Heart left ventricle (tissue), 13 donors: ENCODE measurements at regions not wholly inside any gene's neighbourhood (a gene's known extent, or its start where the extent isn't known, plus 50 kb on each side); places are given as distances from the start of the nearest gene placed in this dataset.
"Not testable (repeated sequence)": the region's sequence is repeated elsewhere in the genome, so short reads cannot be mapped to it uniquely, and the experiment has no call there.

ENCODE experiments used
- POLR2A ChIP-seq, 2 donors: fragments of 450-650 bp; IDR thresholded peaks; one replicate each; pipeline ENCODE4 v1.6.1; 2017; ENCODE audit warnings: antibody characterized with exemption in 2 of 2, mild to moderate bottlenecking in 2 of 2, moderate library complexity in 2 of 2
- TF ChIP-seq, protein P1 (sequence below), 12 donors: fragments of 200-600 bp; sonication (generic) in 4 of 12; IDR thresholded peaks; one replicate each; pipeline versions ENCODE4 v1.5.0 to v1.8.0; 2018 to 2022; ENCODE audit warnings: antibody characterized with exemption in 12 of 12, mild to moderate bottlenecking in 5 of 12
- donor health status: ischemic (EF 13 %, LVEDD 7.1; RV severe dilation, severe dysfunction).
- donor health status: DM: no; HTN: yes; CAD: no.
- donor health status: DM: no; HTN: no; CAD: no.
- donor health status: ischemic (EF 25% LVEDD 6.9; RV normal size, moderate dysfunction).
- donor health status: ischemic (EF 25% LVEDD 5.7; RV mildly dilated, moderate dysfunction).
- donor health status: ischemic (EF 35%, LVEDD 5.7; RV mildly dilated, moderate dysfunction).
- donor health status: nonischemic (EF 11% LVEDD 7.7; RV severe dilation, severe dysfunction).
- donor health status: DM: yes; HTN: yes; CAD: no.
- donor health status: PGD.
- donor health status: ischemic (EF 29% LVEDD 5.4; RV normal size, mild dysfunction).
- donor health status: nonischemic (EF 23%, LVEDD 6.1; RV moderate dilation, normal function).

DNA sequence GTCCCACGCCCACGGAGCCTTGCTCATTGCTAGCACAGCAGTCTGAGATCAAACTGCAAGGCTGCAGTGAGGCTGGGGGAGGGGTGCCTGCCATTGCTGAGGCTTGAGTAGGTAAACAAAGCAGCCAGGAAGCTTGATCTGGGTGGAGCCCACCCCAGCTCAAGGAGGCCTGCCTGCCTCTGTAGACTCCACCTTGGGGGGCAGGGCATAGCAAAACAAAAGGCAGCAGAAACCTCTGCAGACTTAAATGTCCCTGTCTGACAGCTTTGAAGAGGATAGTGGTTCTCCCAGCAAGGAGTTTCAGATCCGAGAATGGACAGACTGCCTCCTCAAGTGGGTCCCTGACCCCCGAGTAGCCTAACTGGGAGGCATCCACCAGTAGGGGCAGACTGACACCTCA, 239.7 kb downstream of the DAD1 start:
- TF ChIP-seq POLR2A (IDR thresholded peaks at IDR 0.05), result not testable (repeated sequence)
- TF ChIP-seq, protein P1, sequence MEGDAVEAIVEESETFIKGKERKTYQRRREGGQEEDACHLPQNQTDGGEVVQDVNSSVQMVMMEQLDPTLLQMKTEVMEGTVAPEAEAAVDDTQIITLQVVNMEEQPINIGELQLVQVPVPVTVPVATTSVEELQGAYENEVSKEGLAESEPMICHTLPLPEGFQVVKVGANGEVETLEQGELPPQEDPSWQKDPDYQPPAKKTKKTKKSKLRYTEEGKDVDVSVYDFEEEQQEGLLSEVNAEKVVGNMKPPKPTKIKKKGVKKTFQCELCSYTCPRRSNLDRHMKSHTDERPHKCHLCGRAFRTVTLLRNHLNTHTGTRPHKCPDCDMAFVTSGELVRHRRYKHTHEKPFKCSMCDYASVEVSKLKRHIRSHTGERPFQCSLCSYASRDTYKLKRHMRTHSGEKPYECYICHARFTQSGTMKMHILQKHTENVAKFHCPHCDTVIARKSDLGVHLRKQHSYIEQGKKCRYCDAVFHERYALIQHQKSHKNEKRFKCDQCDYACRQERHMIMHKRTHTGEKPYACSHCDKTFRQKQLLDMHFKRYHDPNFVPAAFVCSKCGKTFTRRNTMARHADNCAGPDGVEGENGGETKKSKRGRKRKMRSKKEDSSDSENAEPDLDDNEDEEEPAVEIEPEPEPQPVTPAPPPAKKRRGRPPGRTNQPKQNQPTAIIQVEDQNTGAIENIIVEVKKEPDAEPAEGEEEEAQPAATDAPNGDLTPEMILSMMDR (IDR thresholded peaks at IDR 0.05), result not testable (repeated sequence)
